Nephron (organoid): ENCODE measurements at regions not wholly inside any gene's neighbourhood (a gene's known extent, or its start where the extent isn't known, plus 50 kb on each side); places are given as distances from the start of the nearest gene placed in this dataset.

ENCODE experiments used
- H3K27ac Mint-ChIP-seq, 3 experiments: 2 replicates each; pipeline ENCODE4 v1.8.0; 2020; ENCODE audit warnings: mixed read lengths in 3 of 3, mild to moderate bottlenecking in 2 of 3, moderate library complexity in 1 of 3
- H3K27me3 Mint-ChIP-seq: 2 replicates; pipeline ENCODE4 v1.8.0; 2021; ENCODE audit warnings: low read depth, mild to moderate bottlenecking, moderate library complexity, mixed read lengths
- H3K36me3 Mint-ChIP-seq: 2 replicates; pipeline ENCODE4 v1.8.0; 2020; ENCODE audit warnings: low read depth, mixed read lengths
- H3K4me1 Mint-ChIP-seq: 2 replicates; pipeline ENCODE4 v1.8.0; 2020; ENCODE audit warnings: mixed read lengths
- H3K4me3 Mint-ChIP-seq, 3 experiments: 2 replicates each; pipeline ENCODE4 v1.8.0; 2020; ENCODE audit warnings: mild to moderate bottlenecking in 3 of 3, mixed read lengths in 3 of 3, moderate library complexity in 2 of 3
- H3K9me3 Mint-ChIP-seq: 2 replicates; pipeline ENCODE4 v1.8.0; 2020; ENCODE audit warnings: mixed read lengths
- TF ChIP-seq, protein P1 (sequence below), 3 experiments: fragments of 200-600 bp; sonication (generic); IDR thresholded peaks; one replicate each; pipeline ENCODE4 v1.5.0; 2021; ENCODE audit warnings: antibody characterized with exemption in 3 of 3; ENCODE audit not compliant: unreplicated experiment in 3 of 3

DNA sequence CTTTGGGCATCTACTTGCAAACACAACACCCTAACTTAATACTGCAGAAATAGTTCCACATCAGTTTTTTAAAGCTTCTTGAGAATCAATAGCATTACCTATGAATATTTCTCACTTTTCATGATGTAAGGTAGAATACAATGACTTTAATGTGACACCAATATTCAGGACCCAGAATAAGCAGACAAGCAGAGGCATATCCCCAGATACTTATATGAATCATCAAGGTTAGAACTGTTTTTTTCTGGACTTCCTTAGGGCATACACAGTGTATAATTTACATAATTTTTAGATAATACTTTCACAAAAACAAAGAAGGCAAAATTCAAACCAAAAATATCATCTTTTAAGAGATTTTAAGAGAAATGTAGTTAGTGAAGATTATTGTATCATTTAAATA lies 885.8 kb downstream of the FSCB start:
- Mint-ChIP-seq H3K27me3 (no peaks in the 10 kb centered on the region), H3K4me1 (no peaks in the 10 kb centered on the region), H3K27ac (no peak overlapping the region), H3K36me3 (no peaks in the 10 kb centered on the region), H3K4me3 (no peak overlapping the region), H3K9me3 (peaks cover 3% of the 10 kb centered on the region)
- TF ChIP-seq, protein P1, sequence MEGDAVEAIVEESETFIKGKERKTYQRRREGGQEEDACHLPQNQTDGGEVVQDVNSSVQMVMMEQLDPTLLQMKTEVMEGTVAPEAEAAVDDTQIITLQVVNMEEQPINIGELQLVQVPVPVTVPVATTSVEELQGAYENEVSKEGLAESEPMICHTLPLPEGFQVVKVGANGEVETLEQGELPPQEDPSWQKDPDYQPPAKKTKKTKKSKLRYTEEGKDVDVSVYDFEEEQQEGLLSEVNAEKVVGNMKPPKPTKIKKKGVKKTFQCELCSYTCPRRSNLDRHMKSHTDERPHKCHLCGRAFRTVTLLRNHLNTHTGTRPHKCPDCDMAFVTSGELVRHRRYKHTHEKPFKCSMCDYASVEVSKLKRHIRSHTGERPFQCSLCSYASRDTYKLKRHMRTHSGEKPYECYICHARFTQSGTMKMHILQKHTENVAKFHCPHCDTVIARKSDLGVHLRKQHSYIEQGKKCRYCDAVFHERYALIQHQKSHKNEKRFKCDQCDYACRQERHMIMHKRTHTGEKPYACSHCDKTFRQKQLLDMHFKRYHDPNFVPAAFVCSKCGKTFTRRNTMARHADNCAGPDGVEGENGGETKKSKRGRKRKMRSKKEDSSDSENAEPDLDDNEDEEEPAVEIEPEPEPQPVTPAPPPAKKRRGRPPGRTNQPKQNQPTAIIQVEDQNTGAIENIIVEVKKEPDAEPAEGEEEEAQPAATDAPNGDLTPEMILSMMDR (IDR thresholded peaks at IDR 0.05; ENCODE audit: unreplicated experiment in 3 of 3): no peak

DNA sequence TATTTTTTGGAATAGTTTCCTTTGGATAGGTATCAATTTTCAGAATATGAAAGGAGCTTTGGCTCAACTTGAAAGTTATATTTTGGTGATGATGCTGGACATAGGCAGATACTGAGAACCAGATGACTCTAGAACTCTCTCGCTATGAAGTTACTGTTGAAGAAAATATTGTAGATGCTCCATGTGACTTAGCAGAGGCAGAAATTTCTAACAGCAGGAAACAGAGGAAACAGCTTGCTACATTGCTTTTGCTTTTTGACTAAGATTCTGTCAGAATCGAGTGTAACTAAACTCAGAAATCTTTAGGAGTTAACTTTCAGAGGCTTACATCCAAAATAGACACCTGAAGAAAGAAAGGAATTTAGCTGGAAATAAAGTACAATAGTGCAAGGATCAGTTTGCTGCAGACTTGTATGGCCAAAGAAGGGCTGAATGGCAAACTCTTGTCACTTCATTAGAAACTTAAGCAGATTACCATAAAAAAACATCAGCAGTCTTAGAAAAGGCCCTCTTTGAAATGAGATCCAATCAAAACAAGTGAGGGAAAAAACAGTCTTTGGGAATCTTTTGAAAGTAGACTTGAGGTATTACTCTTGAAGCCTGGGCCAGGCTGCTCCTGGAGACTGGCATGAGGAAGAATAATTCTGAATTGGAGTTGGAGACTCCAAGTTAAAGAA lies 911.8 kb downstream of the FSCB start:
- Mint-ChIP-seq H3K36me3 (no peaks in the 10 kb centered on the region), H3K27me3 (no peaks in the 10 kb centered on the region), H3K27ac (no peak overlapping the region), H3K9me3 (peaks cover 4% of the 10 kb centered on the region), H3K4me3 (no peak overlapping the region), H3K4me1 (no peaks in the 10 kb centered on the region)
- TF ChIP-seq, protein P1 (IDR thresholded peaks at IDR 0.05; ENCODE audit: unreplicated experiment in 3 of 3): no peak

DNA sequence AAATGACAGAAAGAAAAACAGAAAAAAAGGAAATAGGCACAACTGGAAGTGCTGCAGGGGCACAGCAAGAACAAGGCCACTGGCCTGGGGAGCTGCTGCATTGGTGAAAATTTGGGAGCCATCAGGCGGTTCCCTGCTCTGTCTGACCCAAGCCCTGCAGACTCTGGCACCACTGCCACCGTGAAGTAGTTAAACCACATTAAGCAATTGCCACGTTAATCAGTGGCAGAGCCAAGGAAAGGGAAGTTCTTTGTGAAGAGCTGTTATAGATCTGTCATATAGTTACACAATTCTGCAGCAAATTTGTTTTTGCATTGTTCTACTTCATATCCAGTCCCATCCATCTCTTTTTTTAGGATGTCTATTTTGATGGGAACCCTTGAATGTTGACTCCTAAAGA lies 915.3 kb downstream of the FSCB start:
- Mint-ChIP-seq H3K4me3 (no peak overlapping the region), H3K4me1 (no peaks in the 10 kb centered on the region), H3K9me3 (no peaks in the 10 kb centered on the region), H3K27me3 (no peaks in the 10 kb centered on the region), H3K27ac (no peak overlapping the region), H3K36me3 (no peaks in the 10 kb centered on the region)
- TF ChIP-seq, protein P1 (IDR thresholded peaks at IDR 0.05; ENCODE audit: unreplicated experiment in 3 of 3): no peak

DNA sequence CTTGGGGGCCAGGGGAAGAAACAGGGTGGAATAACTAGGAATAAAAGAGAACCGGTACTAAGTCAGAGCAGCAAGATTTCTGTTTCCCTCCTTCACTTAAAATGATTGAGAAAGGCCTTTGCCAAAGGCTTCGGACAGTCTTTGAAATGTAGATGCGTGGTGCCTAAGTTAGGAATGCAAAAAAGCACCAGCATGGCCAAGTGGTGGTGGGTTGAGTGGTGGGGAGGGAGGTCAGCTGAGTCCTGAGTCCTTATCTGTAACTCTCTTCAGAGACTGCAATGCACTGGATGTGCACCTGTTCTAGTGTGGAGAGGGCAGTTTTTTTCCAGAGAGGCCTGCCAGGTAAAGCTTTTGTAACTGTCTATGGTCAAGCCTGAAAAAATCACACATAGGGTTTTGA lies 919.9 kb downstream of the FSCB start:
- Mint-ChIP-seq H3K4me1 (no peaks in the 10 kb centered on the region), H3K27ac (no peak overlapping the region), H3K27me3 (no peaks in the 10 kb centered on the region), H3K36me3 (no peaks in the 10 kb centered on the region), H3K4me3 (no peak overlapping the region), H3K9me3 (peaks cover 8% of the 10 kb centered on the region)
- TF ChIP-seq, protein P1 (IDR thresholded peaks at IDR 0.05; ENCODE audit: unreplicated experiment in 3 of 3): no peak

DNA sequence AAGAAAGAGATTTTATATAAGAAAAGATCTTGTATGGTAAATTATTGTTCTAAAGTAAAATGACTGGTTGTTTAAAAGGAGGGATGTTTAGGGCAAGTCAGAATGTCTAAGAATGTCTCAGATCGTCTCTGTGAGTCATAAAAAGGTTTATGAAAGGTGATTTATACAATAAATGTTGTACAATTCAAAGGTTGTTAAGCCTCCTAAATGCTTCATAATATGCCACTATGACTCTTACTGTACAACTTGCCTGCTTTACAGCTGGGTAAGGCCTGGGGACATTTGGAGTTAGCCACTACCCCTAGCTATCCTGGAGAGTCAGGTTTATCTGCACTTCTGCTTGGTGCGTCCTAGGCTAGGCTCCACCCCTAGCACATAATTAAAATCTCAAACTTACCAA lies 927.4 kb downstream of the FSCB start:
- Mint-ChIP-seq H3K9me3 (peaks cover 13% of the 10 kb centered on the region), H3K4me1 (no peaks in the 10 kb centered on the region), H3K27ac (no peak overlapping the region), H3K27me3 (no peaks in the 10 kb centered on the region), H3K36me3 (no peaks in the 10 kb centered on the region), H3K4me3 (no peak overlapping the region)
- TF ChIP-seq, protein P1 (IDR thresholded peaks at IDR 0.05; ENCODE audit: unreplicated experiment in 3 of 3): no peak

DNA sequence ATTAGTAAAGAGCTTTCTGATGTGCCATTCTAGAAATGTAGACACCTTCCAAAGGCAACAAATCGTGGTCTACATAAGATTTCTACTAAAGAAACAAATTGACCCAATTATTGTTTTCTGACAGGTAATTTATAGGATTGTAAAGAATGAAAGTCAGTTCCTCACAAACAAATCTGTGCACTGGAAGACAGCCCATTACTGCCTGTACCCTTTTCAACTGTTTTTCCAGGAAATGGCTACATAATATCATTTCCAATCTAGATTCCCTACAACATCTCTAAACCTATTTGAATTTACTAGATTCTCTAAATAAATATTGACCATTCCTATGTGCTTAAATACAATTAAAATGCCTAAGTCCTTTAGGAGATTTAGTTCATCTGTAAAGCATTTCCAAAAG lies 939.1 kb downstream of the FSCB start:
- Mint-ChIP-seq H3K27ac (no peak overlapping the region), H3K4me1 (no peaks in the 10 kb centered on the region), H3K27me3 (no peaks in the 10 kb centered on the region), H3K4me3 (no peak overlapping the region), H3K36me3 (no peaks in the 10 kb centered on the region), H3K9me3 (no peaks in the 10 kb centered on the region)
- TF ChIP-seq, protein P1 (IDR thresholded peaks at IDR 0.05; ENCODE audit: unreplicated experiment in 3 of 3): no peak
